ENCODE measurements at regions not wholly inside any gene's neighbourhood (a gene's known extent, or its start where the extent isn't known, plus 50 kb on each side); places are given as distances from the start of the nearest gene placed in this dataset.

- TF ChIP-seq ZNF274 (IDR thresholded peaks at IDR 0.05; ENCODE audit: low read depth, low read length): no peak
- no peak for TF ChIP-seq EZH2 (IDR thresholded peaks at IDR 0.05)
- TF ChIP-seq RAD21 (IDR thresholded peaks at IDR 0.05; ENCODE audit: low read depth): no peak
- TF ChIP-seq, protein P1, sequence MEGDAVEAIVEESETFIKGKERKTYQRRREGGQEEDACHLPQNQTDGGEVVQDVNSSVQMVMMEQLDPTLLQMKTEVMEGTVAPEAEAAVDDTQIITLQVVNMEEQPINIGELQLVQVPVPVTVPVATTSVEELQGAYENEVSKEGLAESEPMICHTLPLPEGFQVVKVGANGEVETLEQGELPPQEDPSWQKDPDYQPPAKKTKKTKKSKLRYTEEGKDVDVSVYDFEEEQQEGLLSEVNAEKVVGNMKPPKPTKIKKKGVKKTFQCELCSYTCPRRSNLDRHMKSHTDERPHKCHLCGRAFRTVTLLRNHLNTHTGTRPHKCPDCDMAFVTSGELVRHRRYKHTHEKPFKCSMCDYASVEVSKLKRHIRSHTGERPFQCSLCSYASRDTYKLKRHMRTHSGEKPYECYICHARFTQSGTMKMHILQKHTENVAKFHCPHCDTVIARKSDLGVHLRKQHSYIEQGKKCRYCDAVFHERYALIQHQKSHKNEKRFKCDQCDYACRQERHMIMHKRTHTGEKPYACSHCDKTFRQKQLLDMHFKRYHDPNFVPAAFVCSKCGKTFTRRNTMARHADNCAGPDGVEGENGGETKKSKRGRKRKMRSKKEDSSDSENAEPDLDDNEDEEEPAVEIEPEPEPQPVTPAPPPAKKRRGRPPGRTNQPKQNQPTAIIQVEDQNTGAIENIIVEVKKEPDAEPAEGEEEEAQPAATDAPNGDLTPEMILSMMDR (IDR thresholded peaks at IDR 0.05 in 2 of 3, conservative IDR thresholded peaks at IDR 0.05 in 1 of 3; ENCODE audit: borderline replicate concordance in 1 of 3, insufficient read depth in 1 of 3, low read depth in 2 of 3, low read length in 2 of 3): no peak
- TF ChIP-seq ATF3 (IDR thresholded peaks at IDR 0.05): no peak
- TF ChIP-seq, protein P2, sequence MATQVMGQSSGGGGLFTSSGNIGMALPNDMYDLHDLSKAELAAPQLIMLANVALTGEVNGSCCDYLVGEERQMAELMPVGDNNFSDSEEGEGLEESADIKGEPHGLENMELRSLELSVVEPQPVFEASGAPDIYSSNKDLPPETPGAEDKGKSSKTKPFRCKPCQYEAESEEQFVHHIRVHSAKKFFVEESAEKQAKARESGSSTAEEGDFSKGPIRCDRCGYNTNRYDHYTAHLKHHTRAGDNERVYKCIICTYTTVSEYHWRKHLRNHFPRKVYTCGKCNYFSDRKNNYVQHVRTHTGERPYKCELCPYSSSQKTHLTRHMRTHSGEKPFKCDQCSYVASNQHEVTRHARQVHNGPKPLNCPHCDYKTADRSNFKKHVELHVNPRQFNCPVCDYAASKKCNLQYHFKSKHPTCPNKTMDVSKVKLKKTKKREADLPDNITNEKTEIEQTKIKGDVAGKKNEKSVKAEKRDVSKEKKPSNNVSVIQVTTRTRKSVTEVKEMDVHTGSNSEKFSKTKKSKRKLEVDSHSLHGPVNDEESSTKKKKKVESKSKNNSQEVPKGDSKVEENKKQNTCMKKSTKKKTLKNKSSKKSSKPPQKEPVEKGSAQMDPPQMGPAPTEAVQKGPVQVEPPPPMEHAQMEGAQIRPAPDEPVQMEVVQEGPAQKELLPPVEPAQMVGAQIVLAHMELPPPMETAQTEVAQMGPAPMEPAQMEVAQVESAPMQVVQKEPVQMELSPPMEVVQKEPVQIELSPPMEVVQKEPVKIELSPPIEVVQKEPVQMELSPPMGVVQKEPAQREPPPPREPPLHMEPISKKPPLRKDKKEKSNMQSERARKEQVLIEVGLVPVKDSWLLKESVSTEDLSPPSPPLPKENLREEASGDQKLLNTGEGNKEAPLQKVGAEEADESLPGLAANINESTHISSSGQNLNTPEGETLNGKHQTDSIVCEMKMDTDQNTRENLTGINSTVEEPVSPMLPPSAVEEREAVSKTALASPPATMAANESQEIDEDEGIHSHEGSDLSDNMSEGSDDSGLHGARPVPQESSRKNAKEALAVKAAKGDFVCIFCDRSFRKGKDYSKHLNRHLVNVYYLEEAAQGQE (IDR thresholded peaks at IDR 0.05; ENCODE audit: low read depth): no peak
- TF ChIP-seq, protein P3, sequence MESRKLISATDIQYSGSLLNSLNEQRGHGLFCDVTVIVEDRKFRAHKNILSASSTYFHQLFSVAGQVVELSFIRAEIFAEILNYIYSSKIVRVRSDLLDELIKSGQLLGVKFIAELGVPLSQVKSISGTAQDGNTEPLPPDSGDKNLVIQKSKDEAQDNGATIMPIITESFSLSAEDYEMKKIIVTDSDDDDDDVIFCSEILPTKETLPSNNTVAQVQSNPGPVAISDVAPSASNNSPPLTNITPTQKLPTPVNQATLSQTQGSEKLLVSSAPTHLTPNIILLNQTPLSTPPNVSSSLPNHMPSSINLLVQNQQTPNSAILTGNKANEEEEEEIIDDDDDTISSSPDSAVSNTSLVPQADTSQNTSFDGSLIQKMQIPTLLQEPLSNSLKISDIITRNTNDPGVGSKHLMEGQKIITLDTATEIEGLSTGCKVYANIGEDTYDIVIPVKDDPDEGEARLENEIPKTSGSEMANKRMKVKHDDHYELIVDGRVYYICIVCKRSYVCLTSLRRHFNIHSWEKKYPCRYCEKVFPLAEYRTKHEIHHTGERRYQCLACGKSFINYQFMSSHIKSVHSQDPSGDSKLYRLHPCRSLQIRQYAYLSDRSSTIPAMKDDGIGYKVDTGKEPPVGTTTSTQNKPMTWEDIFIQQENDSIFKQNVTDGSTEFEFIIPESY (IDR thresholded peaks at IDR 0.05; ENCODE audit: extremely low read depth, insufficient replicate concordance, low read length): no peak
- no peak for TF ChIP-seq POLR2A (IDR thresholded peaks at IDR 0.05; ENCODE audit: borderline replicate concordance, extremely low read depth, insufficient read depth, insufficient read length)
- TF ChIP-seq EZH2phosphoT487 (IDR thresholded peaks at IDR 0.05; ENCODE audit: borderline replicate concordance): no peak
- no peak for TF ChIP-seq SP1 (IDR thresholded peaks at IDR 0.05; ENCODE audit: low read depth)
Observed at GRCh38 chr15:93829115-93829870, 402.1 kb upstream of the MCTP2 start.
